ENCODE measurements at regions not wholly inside any gene's neighbourhood (a gene's known extent, or its start where the extent isn't known, plus 50 kb on each side); places are given as distances from the start of the nearest gene placed in this dataset.
"Not testable (repeated sequence)": the region's sequence is repeated elsewhere in the genome, so short reads cannot be mapped to it uniquely, and the experiment has no call there.

- DNase-seq: no peak
Measured at GRCh38 chr16:66087308-66087707, 279.2 kb upstream of the CDH5 start.

DNA sequence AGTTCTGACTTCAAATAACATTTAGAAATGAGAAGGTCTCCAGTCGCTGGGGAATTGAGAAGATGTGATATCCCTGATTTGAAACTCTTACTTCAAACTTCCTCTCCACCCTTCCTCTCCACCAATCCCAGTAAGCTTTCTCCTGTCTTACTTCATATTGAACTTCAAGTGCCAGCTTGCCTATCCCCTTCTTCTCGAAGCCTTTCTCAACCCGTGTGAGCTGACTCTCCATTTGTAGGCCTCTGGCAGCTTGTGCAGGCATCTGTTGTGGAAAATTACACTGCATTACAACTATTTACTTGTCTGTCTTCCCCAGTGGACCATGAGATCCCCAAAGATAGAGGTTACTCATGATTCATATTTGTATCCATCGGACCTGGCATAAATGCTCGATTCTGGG, 280.8 kb upstream of the CDH5 start:
- DNase-seq: no peak

GRCh38 chr16:66084731-66085130, 281.8 kb upstream of the CDH5 start:
- DNase-seq: not testable (repeated sequence)

DNA sequence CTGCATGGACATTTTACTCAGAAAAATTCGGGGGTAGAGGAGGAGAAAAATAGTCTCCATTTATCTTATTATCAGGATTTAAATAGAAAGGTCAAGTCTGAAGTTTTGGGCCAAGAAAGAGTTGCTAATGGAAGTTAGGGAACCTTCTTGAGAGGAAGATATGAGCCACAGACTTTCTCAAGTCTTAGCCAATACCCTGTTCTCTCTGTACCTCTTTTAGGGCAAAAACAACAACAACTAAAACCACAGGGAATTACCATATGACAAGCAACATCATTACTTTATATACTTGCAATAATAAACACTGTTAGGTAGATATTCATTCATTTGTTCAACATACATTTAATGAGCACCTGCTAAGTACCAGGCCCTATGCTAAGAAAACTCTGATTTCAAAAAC, 282.2 kb upstream of the CDH5 start:
- no peak for DNase-seq

DNA sequence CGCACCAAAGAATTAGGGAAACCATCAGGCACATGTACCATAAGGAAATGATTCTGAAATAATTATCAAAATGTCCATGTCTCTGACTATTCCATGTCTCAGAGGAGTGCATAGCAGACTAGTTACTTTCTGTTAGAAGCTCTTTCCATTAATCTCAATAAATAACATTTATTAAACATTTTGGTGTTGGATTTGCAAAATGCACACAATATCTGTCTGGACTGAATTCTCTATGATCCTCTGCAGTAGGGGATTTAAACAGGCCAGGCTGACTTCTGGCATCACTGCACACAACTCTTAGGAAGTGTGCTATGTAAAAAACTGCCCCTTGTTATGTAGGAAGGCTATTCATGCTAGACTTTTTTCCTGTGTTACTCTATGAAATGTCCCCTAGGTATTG, 283.3 kb upstream of the CDH5 start:
- no peak for DNase-seq

DNA sequence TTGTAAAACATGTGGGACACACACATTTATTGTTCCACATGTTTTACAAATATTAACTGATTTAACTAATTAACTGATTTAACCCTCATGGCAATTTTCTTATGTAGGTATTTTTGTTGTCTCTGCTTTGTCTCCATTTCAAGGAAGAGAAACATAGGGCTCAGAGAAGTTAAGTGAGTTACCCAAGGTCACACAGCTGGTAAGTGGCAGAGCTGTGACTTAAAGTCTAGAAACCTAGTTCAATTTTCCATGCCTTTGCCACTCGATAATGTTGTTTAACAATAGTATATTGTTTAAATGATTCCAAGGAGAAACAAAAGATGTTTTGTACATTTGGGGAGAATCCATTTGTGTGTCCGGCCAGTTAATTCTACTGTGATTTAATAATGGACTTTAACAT, 284.1 kb upstream of the CDH5 start:
- no peak for DNase-seq

- DNase-seq: no peak
Measured at GRCh38 chr16:66081775-66082366, 284.6 kb upstream of the CDH5 start.

GRCh38 chr16:66079671-66080334, 286.7 kb upstream of the CDH5 start:
- no peak for DNase-seq

- DNase-seq: no peak
Measured at GRCh38 chr16:66070140-66070917, 296.2 kb upstream of the CDH5 start.

- no peak for DNase-seq
Measured at GRCh38 chr16:66069587-66069986, 296.9 kb upstream of the CDH5 start.

GRCh38 chr16:66066404-66066803, 300.1 kb upstream of the CDH5 start:
- DNase-seq: no peak

- DNase-seq: no peak
Measured at GRCh38 chr16:66065925-66066324, 300.6 kb upstream of the CDH5 start.

DNA sequence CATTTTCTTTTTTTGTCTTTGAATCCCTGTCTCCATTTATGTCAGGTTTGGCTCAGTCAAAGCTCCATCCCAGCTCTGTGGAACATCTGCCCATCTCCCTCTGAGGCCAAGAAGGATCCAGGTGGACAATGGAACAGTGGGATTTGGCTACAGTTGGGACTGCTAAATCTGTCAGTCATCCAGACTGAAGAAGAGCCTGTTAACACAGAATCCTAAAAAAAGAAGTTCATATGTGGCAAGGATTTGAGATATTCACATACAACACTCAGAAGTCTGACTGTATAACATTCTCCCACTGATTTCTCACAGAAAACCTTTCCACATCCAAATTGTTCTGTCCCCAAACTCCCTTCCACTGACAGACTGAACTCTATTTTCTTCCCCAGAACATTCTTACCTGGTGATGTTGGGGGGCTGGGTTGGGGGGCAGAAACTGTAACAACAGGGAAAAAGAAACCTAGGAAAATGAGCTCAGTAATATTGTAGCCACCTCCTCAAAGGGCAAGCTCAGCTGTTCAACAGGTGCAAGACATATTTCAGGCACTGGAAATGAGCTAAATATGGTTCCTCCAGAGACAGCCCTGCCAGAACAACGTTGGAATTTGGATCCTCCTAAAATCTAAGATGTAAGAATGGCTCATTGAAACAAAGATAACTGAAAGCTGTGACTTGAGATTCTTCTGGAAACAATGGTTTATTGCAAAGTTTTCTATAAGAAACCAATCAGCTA, 301.5 kb upstream of the CDH5 start:
- DNase-seq: no peak

DNA sequence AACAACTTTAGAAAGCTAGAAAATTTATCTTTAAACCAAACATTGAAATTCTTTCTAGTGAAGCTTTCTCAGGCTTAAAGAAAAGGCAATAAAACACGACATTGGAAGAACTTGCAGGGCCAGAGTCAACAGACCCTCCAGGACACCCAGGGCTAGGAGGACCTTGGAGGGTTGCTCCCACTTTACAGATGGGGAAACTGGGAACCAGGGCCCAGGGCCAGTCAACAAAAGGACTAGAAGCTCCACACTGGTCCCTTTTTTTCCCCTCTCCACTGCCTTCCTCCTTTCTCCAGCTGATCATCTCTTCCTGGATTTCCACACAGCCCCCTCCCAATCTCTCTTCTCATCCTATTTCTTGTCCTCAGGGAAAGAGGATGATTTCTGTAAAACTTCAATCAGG, 307.7 kb upstream of the CDH5 start:
- no peak for DNase-seq

DNA sequence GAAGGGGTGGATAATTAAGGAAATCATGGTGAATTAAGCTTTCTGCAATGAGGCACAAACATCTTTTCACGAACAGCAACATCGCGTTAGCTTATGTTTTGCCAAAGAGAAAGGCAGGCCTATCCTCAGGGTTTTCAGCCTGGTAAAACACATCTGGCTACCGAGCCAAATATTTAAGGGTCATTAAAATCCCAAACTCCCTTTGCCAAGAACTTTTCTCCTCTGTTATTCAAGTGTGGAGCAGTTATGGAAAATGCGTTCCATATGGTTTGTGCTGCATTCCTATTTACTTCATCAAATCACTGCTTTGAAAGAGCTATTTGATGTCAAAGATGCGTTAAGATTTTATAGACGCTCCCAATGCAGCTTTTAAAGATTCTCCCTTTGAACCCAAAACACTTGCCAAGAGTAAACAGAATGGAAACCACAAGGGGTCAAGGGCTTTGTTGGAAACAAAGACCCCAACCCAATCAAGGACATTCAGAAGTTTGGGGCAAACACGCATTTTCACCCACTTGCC, 308.3 kb upstream of the CDH5 start:
- DNase-seq: no peak

GRCh38 chr16:66057057-66057456, 309.4 kb upstream of the CDH5 start:
- DNase-seq: no peak

DNA sequence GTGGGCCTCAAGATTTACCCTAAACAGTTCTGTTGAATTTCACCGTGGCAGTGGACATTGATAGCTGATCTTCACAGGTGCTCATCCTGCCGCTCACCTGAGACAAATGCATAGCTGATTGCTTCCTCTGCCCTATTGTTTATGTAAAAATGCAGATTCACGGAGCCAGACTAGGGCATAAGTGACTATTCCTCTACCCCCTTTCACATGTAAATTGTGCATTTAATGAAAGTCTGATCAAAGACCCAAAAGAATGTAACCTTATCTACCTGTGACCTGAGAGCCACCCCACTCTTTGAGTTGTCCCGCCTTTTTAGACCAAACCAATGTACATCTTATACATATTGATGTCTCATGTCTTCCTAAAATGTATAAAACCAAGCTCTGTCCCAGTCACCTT, 312.4 kb upstream of the CDH5 start:
- DNase-seq: no peak

DNA sequence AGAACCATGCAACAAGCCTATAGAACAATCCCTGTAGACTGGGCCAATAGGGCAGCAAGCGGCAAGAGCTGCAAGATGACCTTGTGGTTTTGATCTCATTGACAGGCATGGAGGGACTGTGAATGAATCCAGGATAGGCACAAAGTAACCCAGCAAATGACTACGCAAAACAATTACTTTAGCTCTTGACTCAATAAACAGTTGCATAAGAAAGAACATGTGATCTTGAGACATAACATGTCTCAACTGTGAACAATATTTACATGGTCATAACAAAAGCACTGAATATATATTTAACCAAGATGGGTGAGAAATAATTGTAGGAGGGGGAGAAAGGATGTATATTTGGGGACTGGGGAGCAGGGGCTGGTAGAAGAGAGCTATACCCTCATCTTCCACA, 313.7 kb upstream of the CDH5 start:
- no peak for DNase-seq

- DNase-seq: no peak
Measured at GRCh38 chr16:66050991-66051390, 315.5 kb upstream of the CDH5 start.

DNA sequence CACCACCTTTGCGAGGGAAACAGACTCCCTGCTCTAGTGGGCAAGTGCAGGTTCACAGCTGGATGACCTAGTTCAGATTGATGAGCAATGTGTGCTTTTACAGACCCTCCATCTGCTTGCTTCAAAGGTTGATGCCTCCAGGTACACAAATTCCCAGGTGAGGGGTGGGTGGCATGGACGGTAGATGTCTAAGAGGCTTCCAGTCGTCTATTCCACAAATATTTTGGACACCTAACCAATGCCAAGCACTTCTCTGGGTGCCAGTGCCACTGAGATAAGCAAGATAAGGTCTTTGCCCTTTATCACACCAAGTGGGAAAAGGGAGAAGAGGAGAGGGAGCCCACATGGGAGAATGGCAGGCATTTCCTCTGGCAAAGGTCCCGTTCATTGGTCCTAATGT, 316.6 kb upstream of the CDH5 start:
- DNase-seq: no peak

- DNase-seq: no peak
Measured at GRCh38 chr16:66045626-66046025, 320.9 kb upstream of the CDH5 start.

DNA sequence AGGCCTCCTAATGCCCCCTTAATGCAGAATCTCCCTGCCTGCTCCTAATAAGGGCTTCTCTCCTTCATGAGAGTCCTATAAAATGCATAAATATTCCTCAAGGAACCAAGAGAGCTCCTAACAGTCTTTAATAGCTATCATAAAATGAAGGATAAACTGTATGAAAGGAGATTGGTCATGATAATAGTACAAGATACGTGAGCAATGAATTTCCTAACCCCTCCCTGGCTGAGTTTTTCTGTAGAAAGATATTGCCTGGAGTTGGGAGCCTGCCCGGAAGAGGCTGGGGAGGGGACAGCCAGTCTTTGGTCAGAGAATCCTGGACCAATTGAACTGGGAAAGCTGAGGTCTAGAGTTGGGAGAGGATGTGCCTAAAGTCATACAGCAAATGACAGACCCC, 321.9 kb upstream of the CDH5 start:
- no peak for DNase-seq

GRCh38 chr16:66044089-66044488, 322.4 kb upstream of the CDH5 start:
- no peak for DNase-seq

Measured in activated CD4-positive, alpha-beta T cell treated with anti-CD3 and anti-CD28 coated beads, Interleukin-2, amount 50 U/mL, for 16 hours (primary cell).